ENCODE measurements at regions not wholly inside any gene's neighbourhood (a gene's known extent, or its start where the extent isn't known, plus 50 kb on each side); places are given as distances from the start of the nearest gene placed in this dataset.

- Histone ChIP-seq H3K36me3 (ENCODE audit: insufficient read depth) (no peaks in the 10 kb centered on the region), H2AFZ (peak overlapping the region; percentile 97), H3K27me3 (ENCODE audit: insufficient read depth) (peaks cover 75% of the 10 kb centered on the region), H3K9me2 (ENCODE audit: insufficient read depth) (0 out of 2 replicates have a peak, but pooled peaks cover 3% of the 10 kb centered on the region), H3K4me1 (ENCODE audit: insufficient read depth) (peaks cover 13% of the 10 kb centered on the region; the same call in 1 of the 2 replicates), H3K27ac (ENCODE audit: low read depth) (no peak overlapping the region), H3K79me2 (replicated peaks; ENCODE audit: insufficient read depth) (no peaks in the 10 kb centered on the region), H3F3A (replicated peaks; ENCODE audit: low read depth) (0 out of 2 replicates have a peak, but pooled peaks cover 7% of the 10 kb centered on the region), H4K20me1 (replicated peaks; ENCODE audit: insufficient read depth) (peaks cover 5% of the 10 kb centered on the region; the same call in 1 of the 2 replicates), H3K4me2 (peak overlapping the region; percentile 93), H3K4me3 (peak overlapping the region; percentile 68)
- DNase-seq (ENCODE audit: low spot score) (peak; percentile 65), ATAC-seq (peak; percentile 30)
- Mint-ChIP-seq H3K36me3 (ENCODE audit: low read depth) (no peaks in the 10 kb centered on the region; the same call in 2 of the 3 replicates), H3K4me3 (peak overlapping the region; percentile 75), H3K9me3 (no peaks in the 10 kb centered on the region; the same call in 2 of the 3 replicates), H3K27ac (no peak overlapping the region), H3K27me3 (ENCODE audit: insufficient read depth, low read depth, poor library complexity) (peaks cover 65% of the 10 kb centered on the region), H3K4me1 (peaks cover 23% of the 10 kb centered on the region)
- TF ChIP-seq STAT1 (IDR thresholded peaks at IDR 0.05; ENCODE audit: unreplicated experiment) (no peak), EZH2 (IDR thresholded peaks at IDR 0.05; ENCODE audit: low read depth, unreplicated experiment) (peak; percentile 82)
Measured at GRCh38 chr9:96027251-96028131, 152.0 kb downstream of the ERCC6L2 start.

- peaks cover 13% of the 10 kb centered on the region; the same call in 1 of the 2 replicates for H3K4me1 ChIP-seq (ENCODE audit: insufficient read depth)
- no peak overlapping the region; the same call in 1 of the 2 replicates for H2AFZ ChIP-seq
- Mint-ChIP-seq H3K4me1 (peaks cover 27% of the 10 kb centered on the region), H3K36me3 (ENCODE audit: low read depth) (no peaks in the 10 kb centered on the region; the same call in 2 of the 3 replicates), H3K4me3 (peak overlapping the region; percentile 65), H3K27ac (no peak overlapping the region), H3K9me3 (no peaks in the 10 kb centered on the region; the same call in 2 of the 3 replicates), H3K27me3 (ENCODE audit: insufficient read depth, low read depth, poor library complexity) (peaks cover 72% of the 10 kb centered on the region)
- no peaks in the 10 kb centered on the region for H3K36me3 ChIP-seq (ENCODE audit: insufficient read depth)
- H4K20me1 ChIP-seq (replicated peaks; ENCODE audit: insufficient read depth), result peaks cover 5% of the 10 kb centered on the region; the same call in 1 of the 2 replicates
- peaks cover 82% of the 10 kb centered on the region for H3K27me3 ChIP-seq (ENCODE audit: insufficient read depth)
- H3K4me2 ChIP-seq, result peak overlapping the region; percentile 93
- H3F3A ChIP-seq (replicated peaks; ENCODE audit: low read depth), result 0 out of 2 replicates have a peak, but pooled peaks cover 7% of the 10 kb centered on the region
- peak overlapping the region; percentile 68 for H3K4me3 ChIP-seq
- H3K79me2 ChIP-seq (replicated peaks; ENCODE audit: insufficient read depth), result no peaks in the 10 kb centered on the region
- DNase-seq (ENCODE audit: low spot score) (no peak), ATAC-seq (no peak)
- H3K27ac ChIP-seq (ENCODE audit: low read depth), result no peak overlapping the region
- H3K9me2 ChIP-seq (ENCODE audit: insufficient read depth), result 0 out of 2 replicates have a peak, but pooled peaks cover 3% of the 10 kb centered on the region
- TF ChIP-seq CREB1 (CRISPR knock-in tag; IDR thresholded peaks at IDR 0.05; ENCODE audit: low read depth) (no peak), STAT1 (IDR thresholded peaks at IDR 0.05; ENCODE audit: unreplicated experiment) (no peak), JUNB (IDR thresholded peaks at IDR 0.05; ENCODE audit: unreplicated experiment) (no peak), CTCF (conservative IDR thresholded peaks at IDR 0.05; ENCODE audit: low read depth in 2 of 2) (no peak), ZNF114 (CRISPR knock-in tag; IDR thresholded peaks at IDR 0.05) (no peak), EZH2phosphoT487 (IDR thresholded peaks at IDR 0.05; ENCODE audit: unreplicated experiment) (no peak), REST (IDR thresholded peaks at IDR 0.05; ENCODE audit: unreplicated experiment) (no peak), ZNF331 (CRISPR knock-in tag; IDR thresholded peaks at IDR 0.05; ENCODE audit: low read depth) (no peak), POLR2AphosphoS5 (IDR thresholded peaks at IDR 0.05; ENCODE audit: low read depth) (no peak), ETS1 (IDR thresholded peaks at IDR 0.05) (no peak)
Measured at GRCh38 chr9:96026655-96027213, 151.2 kb downstream of the ERCC6L2 start.
